Breast epithelium (tissue), 3 donors: ENCODE measurements at regions not wholly inside any gene's neighbourhood (a gene's known extent, or its start where the extent isn't known, plus 50 kb on each side); places are given as distances from the start of the nearest gene placed in this dataset.

ENCODE experiments used
- CTCF ChIP-seq, 3 donors: fragments of 450-650 bp; IDR thresholded peaks; one replicate each; pipeline ENCODE4 v1.5.1; 2016 to 2017; ENCODE audit warnings: antibody characterized with exemption in 3 of 3, mild to moderate bottlenecking in 3 of 3, moderate library complexity in 3 of 3
- POLR2A ChIP-seq: fragments of 450-650 bp; IDR thresholded peaks from one replicate; pipeline ENCODE4 v1.6.1; 2016; ENCODE audit warnings: antibody characterized with exemption, mild to moderate bottlenecking, moderate library complexity

DNA sequence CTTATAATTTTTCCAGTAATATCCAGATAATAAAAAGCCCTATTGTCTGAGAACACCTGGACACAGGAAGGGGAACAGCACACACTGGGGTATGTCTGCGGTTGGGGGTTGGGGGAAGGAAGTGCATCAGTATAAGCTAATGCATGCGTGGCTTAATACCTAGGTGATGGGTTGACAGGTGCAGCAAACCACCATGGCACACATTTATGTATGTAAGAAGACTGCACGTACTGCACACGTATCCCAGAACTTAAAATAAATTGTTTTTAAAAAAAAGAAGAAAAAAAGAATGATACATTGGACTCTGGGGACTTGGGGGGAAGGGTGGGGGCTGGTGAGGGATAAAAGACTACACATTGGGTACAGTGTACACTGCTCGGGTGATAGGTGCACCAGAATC, 144.9 kb upstream of the C1orf174 start:
- TF ChIP-seq POLR2A = no peak
- TF ChIP-seq CTCF (IDR thresholded peaks at IDR 0.05) = no peak
